GM18502 (cell line): ENCODE measurements at regions not wholly inside any gene's neighbourhood (a gene's known extent, or its start where the extent isn't known, plus 50 kb on each side); places are given as distances from the start of the nearest gene placed in this dataset.
A peak's percentile ranks its signal among the peaks of the same experiment; 100 is the strongest.

Experiments
- ATAC-seq: cut with Tn5 transposase; IDR thresholded peaks from one replicate; pipeline ENCODE4 v1.9.1; 2021; ENCODE audit warnings: mild to moderate bottlenecking; ENCODE audit not compliant: unreplicated experiment, poor library complexity

GRCh38 chr1:235925016-235925415 lies 58.3 kb upstream of the LYST start:
- ATAC-seq: no peak

- ATAC-seq: no peak
Measured at GRCh38 chr1:235923466-235924021, 56.8 kb upstream of the LYST start.

- ATAC-seq: no peak
Measured at GRCh38 chr1:235920596-235921375, 54.1 kb upstream of the LYST start.

GRCh38 chr1:235919833-235920441 lies 53.2 kb upstream of the LYST start:
- ATAC-seq: no peak

GRCh38 chr1:235919127-235919832 lies 52.6 kb upstream of the LYST start:
- no peak for ATAC-seq

- ATAC-seq: no peak
Measured at GRCh38 chr1:235918465-235918864, 51.8 kb upstream of the LYST start.

- no peak for ATAC-seq
Measured at GRCh38 chr1:235918032-235918431, 51.3 kb upstream of the LYST start.

- peak; percentile 87 for ATAC-seq
Measured at GRCh38 chr1:235917267-235917811, 50.6 kb upstream of the LYST start.
